Osteocyte (in vitro differentiated cells): ENCODE measurements at regions not wholly inside any gene's neighbourhood (a gene's known extent, or its start where the extent isn't known, plus 50 kb on each side); places are given as distances from the start of the nearest gene placed in this dataset.

ENCODE experiments used
- DNase-seq: peaks from one replicate; pipeline ENCODE4 v3.0.0; 2021; ENCODE audit warnings: mixed read lengths; ENCODE audit not compliant: unreplicated experiment; ENCODE audit errors: extremely low spot score
- H3K27ac Mint-ChIP-seq: one replicate; pipeline ENCODE4 v1.8.0; 2021; ENCODE audit warnings: mild to moderate bottlenecking, mixed read lengths; ENCODE audit not compliant: unreplicated experiment
- H3K27me3 Mint-ChIP-seq: one replicate; pipeline ENCODE4 v1.8.0; 2021; ENCODE audit warnings: mixed read lengths; ENCODE audit not compliant: unreplicated experiment
- H3K36me3 Mint-ChIP-seq: one replicate; pipeline ENCODE4 v1.8.0; 2021; ENCODE audit warnings: mixed read lengths; ENCODE audit not compliant: unreplicated experiment
- H3K4me1 Mint-ChIP-seq: one replicate; pipeline ENCODE4 v1.8.0; 2021; ENCODE audit warnings: mixed read lengths; ENCODE audit not compliant: unreplicated experiment
- H3K4me3 Mint-ChIP-seq: one replicate; pipeline ENCODE4 v1.8.0; 2021; ENCODE audit warnings: mild to moderate bottlenecking, moderate library complexity, mixed read lengths; ENCODE audit not compliant: unreplicated experiment
- H3K9me3 Mint-ChIP-seq: one replicate; pipeline ENCODE4 v1.8.0; 2021; ENCODE audit warnings: mixed read lengths; ENCODE audit not compliant: unreplicated experiment
- TF ChIP-seq, protein P1 (sequence below): fragments of 200-600 bp; sonication (generic); IDR thresholded peaks from 2 replicates; pipeline ENCODE4 v1.5.0; 2021; ENCODE audit warnings: antibody characterized with exemption, mild to moderate bottlenecking, moderate library complexity

DNA sequence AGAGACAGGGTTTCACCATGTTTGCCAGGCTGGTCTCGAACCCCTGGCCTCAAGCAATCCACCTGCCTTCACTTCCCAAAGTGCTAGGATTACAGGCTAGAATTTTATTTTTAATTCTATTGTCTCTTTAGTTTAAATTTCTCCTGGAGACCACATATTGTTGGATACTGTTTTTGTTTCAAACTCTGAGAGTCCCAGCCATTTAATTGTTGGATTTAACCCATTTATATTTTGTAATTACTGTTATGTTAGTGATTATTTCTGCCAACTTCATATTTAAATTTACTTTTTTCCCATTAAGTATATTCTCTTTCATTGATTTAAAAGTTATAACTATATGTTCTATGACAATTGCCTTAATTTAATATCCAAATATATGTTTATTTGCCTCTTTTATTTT lies 185.6 kb downstream of the ZNF248 start:
- no peaks in the 10 kb centered on the region for H3K4me1 Mint-ChIP-seq
- no peak overlapping the region for H3K4me3 Mint-ChIP-seq

GRCh38 chr10:37667736-37668135 lies 189.7 kb downstream of the ZNF248 start:
- no peaks in the 10 kb centered on the region for H3K27me3 Mint-ChIP-seq
- DNase-seq: no peak
- H3K9me3 Mint-ChIP-seq: peaks cover 56% of the 10 kb centered on the region

More for the DNA sequence above, 185.6 kb downstream of the ZNF248 start:
- no peak overlapping the region for H3K27ac Mint-ChIP-seq
- DNase-seq: no peak
- no peaks in the 10 kb centered on the region for H3K36me3 Mint-ChIP-seq
- TF ChIP-seq, protein P1, sequence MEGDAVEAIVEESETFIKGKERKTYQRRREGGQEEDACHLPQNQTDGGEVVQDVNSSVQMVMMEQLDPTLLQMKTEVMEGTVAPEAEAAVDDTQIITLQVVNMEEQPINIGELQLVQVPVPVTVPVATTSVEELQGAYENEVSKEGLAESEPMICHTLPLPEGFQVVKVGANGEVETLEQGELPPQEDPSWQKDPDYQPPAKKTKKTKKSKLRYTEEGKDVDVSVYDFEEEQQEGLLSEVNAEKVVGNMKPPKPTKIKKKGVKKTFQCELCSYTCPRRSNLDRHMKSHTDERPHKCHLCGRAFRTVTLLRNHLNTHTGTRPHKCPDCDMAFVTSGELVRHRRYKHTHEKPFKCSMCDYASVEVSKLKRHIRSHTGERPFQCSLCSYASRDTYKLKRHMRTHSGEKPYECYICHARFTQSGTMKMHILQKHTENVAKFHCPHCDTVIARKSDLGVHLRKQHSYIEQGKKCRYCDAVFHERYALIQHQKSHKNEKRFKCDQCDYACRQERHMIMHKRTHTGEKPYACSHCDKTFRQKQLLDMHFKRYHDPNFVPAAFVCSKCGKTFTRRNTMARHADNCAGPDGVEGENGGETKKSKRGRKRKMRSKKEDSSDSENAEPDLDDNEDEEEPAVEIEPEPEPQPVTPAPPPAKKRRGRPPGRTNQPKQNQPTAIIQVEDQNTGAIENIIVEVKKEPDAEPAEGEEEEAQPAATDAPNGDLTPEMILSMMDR: no peak
- H3K27me3 Mint-ChIP-seq: no peaks in the 10 kb centered on the region
- peaks cover 53% of the 10 kb centered on the region for H3K9me3 Mint-ChIP-seq

DNA sequence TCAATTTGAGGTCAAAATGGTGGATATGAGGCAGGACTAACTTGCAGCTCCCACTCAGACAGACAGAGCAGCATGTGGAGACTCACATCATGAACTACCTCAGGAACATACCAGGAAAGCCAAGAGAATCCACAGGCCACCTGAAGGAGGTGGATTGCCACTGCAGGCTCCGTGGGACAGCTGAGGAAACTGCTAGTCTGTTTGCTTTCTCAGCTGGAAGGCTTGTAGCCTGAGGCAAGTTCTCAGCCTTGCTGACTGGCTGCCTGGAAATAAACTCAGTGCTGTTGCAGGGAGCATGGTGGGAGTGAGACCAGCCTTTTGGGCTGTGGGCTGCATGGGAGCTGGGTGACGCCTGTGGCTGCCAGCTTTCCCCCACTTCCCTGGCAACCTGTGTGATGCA lies 202.9 kb downstream of the ZNF248 start:
- Mint-ChIP-seq H3K4me1 (no peaks in the 10 kb centered on the region), H3K9me3 (peaks cover 57% of the 10 kb centered on the region), H3K4me3 (no peak overlapping the region), H3K36me3 (no peaks in the 10 kb centered on the region), H3K27ac (no peak overlapping the region), H3K27me3 (no peaks in the 10 kb centered on the region)
- DNase-seq: no peak
- TF ChIP-seq, protein P1: no peak

More at GRCh38 chr10:37667736-37668135, 189.7 kb downstream of the ZNF248 start:
- Mint-ChIP-seq H3K36me3 (no peaks in the 10 kb centered on the region), H3K27ac (no peak overlapping the region), H3K4me3 (no peak overlapping the region), H3K4me1 (no peaks in the 10 kb centered on the region)
- TF ChIP-seq, protein P1: no peak

GRCh38 chr10:37643187-37643586 lies 214.2 kb downstream of the ZNF248 start:
- H3K27ac Mint-ChIP-seq: no peak overlapping the region
- TF ChIP-seq, protein P1: no peak
- H3K36me3 Mint-ChIP-seq: no peaks in the 10 kb centered on the region
- H3K27me3 Mint-ChIP-seq: no peaks in the 10 kb centered on the region
- H3K9me3 Mint-ChIP-seq: peaks cover 46% of the 10 kb centered on the region
- DNase-seq: no peak
- no peaks in the 10 kb centered on the region for H3K4me1 Mint-ChIP-seq
- H3K4me3 Mint-ChIP-seq: no peak overlapping the region

- TF ChIP-seq, protein P1: no peak
- Mint-ChIP-seq H3K9me3 (peaks cover 49% of the 10 kb centered on the region), H3K27ac (no peak overlapping the region), H3K4me3 (no peak overlapping the region), H3K27me3 (no peaks in the 10 kb centered on the region), H3K36me3 (no peaks in the 10 kb centered on the region), H3K4me1 (no peaks in the 10 kb centered on the region)
- no peak for DNase-seq
These were observed 217.1 kb downstream of the ZNF248 start for GRCh38 chr10:37640301-37640700.
